Hepatic stellate cell (primary cell): ENCODE measurements at regions not wholly inside any gene's neighbourhood (a gene's known extent, or its start where the extent isn't known, plus 50 kb on each side); places are given as distances from the start of the nearest gene placed in this dataset.

Experiments
- DNase-seq: peaks from one replicate; pipeline ENCODE4 v3.0.0; 2011; ENCODE audit warnings: low spot score

DNA sequence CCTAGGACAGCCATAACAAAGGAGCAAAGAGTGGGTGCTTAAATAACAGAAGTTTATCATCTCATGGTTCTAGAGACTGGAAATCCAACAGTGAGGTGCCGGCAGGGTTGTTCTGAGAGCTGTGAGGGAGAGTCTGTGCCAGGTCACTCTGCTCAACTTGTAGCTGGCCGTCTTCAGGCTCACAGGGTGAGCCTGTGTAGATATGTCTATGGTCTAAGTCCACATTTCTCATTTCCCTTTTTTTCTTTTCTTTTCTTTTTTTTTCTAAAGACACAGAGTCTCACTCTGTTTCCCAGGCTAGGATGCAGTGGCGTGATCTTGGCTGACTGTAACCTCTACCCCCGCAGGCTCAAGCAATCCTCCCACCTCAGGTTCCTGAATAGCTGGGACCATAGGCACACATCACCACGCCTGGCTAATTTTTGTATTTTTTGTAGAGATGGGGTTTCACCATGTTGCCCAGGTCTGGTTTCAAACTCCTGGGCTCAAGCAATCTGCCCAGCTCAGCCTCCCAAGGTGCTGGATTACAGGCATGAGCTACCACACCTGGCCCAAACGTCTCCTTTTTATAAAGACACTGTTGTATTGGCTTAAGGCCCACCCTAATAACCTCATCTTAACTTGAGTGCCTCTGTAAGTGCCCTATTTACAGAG, 142.2 kb downstream of the SP3 start:
- no peak for DNase-seq

DNA sequence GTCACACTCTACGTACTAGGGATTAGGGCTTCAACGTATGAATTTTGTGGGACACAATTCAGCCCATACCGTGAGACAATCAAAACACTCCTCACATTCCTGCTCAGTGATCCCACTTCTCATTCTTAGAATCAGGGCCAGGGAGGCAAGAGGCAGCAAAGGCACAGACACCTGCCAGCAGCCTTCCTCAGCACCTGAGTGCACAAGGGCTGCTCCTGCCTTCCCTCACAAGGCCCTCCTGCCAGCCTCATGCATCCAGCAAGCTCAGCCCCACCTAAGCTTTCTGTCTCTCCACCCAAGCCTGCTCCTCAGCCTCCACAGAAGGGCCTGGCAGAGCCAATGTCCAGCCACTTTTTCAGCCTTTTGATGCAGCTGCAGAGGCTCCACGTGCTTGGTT, 141.6 kb downstream of the SP3 start:
- DNase-seq, result no peak

DNA sequence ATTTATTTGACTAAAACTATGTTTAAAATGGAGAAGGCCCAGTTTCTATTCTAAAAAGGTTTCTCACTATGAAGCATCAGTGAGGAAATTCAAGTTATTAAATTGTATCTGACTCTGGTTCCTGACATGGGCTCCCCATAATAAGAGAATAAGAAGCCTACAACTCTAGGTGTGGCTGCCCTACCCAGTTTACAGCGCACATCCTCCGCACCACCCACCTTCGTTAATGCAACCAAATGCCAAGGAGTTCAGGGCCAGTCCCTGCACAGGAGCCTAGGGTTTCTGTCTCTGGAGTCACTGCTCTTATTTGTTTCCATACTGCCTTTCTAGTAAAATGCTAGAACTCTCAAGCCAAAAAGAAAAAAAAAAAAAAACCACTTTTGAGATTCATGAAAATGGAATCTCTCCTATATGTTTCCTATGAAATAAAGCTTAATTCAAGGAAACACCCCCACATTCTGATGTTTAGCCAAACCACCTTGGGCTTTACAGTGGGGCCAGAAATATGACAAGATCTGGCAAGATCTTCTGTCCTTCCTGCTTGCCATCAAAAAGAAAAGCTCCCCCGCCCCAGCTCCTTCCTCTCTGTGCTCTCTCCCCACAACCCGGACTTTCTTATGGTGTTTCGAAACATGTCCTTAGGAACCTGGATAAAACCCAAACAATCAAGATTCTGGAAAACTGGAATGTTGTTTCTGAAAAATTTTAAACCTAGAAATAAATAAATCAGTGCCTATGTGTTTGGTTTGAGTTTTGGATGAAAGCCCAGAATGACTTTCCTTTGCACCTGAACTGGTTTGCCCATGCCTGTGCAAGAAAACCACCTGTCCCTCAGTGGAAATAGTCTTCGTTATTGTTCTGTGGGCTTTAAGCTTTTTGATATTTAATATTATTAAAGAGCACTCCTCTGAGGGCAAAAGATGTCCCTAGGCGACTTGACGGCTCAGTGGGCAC, 136.7 kb downstream of the SP3 start:
- no peak for DNase-seq

DNA sequence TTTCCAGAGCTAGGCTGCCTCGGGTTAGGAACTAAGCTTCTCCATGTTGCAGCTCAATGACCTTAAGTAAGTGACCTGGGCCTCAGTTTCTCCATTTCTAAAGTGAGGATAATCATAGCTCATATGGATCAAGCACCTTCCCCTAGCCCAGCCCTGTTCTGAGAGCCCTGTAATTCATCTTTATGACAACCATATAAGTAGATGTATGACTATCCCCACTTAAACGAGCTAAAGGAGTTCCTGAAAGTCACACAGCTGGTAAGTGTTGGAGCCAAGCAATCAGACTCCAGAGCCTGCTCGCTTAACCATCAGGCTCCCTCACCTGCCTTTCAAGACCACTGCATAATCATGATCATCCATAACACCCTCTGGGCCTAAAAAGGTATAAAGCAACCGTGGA, 135.4 kb downstream of the SP3 start:
- no peak for DNase-seq

DNA sequence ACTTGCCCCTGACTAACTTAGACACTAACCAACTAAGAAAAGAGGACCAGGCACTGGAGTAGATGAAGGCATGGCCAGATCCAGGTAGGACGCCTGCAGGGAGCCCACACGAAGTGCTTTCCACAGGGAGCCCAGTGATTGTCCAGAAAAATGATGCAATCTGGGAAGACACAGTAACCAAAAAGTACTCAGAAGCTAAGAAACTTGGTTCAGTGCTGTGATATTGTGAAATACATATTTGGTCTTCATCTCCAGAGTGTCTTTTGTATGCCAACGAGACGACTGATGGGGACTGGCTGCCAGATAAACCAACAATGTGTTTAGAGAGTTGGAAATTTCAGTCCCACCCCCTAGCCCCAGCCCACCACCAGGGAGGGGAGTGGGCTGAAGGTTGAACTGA, 135.0 kb downstream of the SP3 start:
- DNase-seq, result no peak

DNA sequence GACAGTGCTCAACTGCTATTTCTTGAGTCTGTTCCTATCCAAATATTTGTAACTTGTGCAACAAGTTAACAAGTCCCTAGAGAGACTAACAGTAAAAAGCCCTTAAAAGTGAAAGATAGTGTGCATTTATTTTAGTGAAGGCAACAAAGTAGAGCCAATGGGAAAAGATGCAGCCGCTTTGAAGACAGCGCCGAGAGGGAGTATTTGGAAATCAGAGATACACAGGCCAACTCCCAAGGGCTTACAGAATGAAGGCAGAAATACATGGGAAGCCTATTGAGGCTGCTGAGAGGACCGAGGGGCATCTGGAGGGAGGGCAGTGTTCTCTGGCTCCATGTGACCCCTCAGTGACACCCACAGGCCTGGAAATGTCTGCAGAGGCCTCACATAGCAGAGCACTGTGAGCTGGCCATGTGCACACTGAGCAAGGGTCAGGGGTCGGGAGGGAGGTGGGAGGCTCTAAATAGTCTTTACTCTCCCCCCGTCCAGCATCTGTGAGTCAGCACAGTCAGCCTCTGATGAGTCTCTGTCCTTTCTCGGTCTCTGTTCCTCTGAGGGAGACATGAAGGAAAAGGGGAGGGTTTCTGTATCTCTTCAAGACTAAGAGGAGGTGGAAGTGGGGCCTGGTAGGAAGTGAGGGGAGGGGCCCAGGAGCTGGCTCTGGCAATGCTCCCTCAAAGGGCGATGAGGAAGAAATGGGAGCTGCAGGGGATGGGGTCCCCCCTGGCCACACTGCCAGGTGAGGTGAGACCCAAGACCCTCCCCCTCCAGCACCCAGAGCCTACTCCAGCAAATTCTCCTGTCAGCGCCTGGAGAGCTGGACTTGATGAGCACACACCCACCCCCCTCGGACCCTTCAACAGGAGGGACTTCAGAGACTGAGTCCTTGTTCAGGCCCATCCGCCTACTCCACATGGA, 133.6 kb downstream of the SP3 start:
- peak; percentile 33 for DNase-seq

DNA sequence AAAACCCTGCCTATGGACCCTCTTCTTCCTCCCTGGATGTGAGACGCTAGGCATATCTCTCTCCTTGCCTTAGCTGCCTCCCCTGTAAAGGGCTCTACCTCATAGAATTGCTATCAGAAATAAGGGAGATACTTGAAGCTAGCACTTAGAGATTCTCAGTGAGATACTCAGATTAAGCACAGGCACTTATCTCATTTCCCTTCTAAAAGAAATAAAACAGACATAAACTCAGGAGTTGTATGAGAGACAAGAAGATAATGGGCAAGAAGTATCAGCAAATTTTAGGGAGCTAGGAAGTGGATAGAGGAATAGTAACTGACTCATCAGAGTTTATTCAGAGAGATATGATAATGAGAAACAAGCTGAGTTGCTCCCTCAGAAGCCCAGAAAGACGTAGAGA, 131.0 kb downstream of the SP3 start:
- DNase-seq, result no peak

DNA sequence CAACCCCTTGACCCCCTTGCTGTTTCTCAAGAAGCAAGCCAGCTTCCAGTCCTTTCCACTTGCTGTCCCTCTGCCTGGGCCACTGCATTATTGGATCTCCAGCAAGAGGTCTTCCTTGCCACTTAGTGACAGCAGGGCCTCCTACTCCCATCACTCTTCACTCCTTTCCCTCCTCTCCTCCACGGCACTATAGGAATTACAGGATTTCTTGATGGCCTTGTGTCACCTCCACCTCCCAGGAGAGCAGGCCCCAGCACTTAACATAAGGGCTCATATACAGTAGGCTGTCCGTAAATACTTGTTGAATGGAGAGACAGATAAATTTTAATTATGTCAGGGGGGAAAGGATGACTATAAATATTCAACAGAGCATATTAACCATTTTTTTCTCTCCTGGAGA, 129.4 kb downstream of the SP3 start:
- DNase-seq, result no peak

DNA sequence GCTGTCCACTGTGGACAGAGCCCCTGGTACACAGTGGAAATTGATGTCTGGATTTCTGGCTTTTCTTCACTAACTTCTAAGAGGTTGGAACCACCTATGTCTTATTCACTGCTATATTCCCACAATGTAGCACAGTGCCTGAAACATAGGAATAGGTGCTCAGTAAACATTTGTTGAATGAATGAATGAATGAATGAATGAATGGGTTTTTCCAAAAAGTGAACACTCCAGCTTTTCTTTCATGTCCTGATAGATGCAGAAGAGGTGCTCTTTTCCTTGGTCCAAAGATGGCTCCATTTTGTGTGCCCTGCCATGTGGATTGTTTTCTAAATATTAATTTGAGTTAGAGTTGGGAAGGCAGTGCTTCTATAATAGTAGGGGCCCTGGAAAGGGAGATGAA, 124.1 kb downstream of the SP3 start:
- DNase-seq, result no peak

DNA sequence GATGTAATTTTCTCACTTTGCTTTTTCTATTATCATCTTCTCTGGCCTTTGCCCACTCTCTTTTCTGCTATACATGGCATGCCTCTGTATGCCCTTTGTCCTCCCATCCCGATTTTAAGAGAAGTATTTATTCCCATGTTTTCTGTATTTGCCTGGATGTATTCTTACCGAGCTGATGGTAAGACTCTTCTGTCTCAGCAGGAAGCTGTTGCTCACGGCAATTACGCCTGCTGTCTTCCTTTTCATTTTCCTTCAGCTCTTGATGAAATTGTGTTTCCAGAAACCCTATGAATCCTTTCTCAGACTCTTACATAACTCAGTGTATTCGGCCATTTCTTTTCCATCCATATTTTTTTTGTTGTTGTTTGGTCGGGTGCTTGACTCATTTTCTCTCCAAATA, 121.6 kb downstream of the SP3 start:
- DNase-seq, result no peak

DNA sequence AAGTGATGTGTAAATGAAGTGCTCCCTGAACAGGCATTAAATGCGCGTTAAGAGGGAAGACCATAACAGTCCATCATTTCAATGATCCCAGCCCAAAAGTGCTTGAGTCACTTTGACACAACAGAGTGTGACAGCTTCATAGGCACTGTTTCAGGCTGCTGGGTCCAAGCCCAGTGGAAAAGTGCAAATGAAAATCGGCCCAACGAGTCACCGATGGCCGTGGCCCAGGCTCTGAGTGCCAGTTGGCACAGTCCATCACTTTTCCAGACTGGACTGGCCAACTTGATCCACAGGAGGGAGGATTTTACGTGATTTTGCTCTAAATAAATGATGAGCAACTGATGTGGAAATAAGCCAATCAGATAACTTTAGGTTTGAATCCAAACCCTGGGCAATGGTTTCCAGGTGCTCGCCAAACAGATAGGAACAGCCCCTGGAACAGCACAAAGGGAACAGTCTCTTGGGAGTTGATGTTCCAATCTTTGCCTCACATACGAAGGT, 114.0 kb downstream of the SP3 start:
- no peak for DNase-seq

DNA sequence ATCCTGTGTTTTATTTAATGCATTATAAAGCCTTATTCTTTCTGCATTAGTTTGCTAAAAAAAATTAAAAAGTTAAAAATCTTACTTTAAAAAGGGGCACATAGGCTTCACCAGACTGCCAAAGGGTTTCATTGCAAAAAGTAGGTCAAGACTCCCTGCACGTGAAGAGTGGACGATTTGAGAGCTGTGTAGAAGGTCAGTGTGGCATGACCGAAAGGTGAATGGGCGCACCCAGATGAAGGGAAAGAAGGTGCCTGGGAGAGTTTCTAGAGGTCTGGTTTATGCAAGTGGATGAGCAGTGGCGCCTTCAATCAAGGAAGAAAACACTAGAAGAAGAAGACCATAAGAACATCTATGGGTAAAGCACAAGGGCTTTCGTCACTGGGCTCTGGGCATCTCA, 111.0 kb downstream of the SP3 start:
- DNase-seq, result no peak

DNA sequence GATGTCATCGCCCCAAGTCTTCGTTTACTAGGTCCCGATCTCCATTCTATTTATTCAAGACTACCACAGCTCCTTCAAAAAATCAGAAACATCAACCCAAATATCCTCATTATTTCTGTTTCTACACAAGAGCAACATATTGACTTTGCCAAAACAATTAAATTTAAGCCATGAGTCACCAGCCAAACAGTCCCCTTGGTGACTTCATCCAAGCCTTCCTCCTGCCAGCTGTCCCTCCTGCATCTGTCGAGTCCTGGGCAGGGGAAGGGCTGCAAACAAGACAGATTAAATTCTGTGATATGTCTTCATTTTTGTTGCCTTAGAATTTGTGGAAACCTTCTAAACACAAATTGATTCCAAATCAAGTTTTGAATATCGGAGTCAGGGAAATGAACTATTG, 110.3 kb downstream of the SP3 start:
- DNase-seq, result peak; percentile 43

DNA sequence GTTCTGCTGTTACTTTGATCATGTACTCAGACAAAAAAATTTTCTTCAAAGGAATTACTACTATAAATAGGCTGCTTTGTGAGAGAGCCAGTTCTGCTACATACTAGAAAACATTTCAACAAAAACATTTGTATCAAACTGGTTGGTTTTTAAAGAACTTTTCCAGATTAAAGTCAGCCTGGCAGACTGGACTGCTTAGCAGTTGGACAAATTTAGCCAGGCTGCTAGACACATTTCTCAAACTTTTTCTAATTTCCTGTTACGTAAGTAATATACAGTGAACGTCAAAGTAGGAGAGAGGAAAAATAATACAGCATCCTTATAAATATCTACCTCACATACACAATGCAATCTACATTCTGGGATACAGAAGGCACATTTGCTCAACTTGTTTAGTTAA, 109.5 kb downstream of the SP3 start:
- no peak for DNase-seq
